OCI-LY7 (cell line): ENCODE measurements at regions not wholly inside any gene's neighbourhood (a gene's known extent, or its start where the extent isn't known, plus 50 kb on each side); places are given as distances from the start of the nearest gene placed in this dataset.

Experiments
- BruUV-seq: library from RNA; stranded (reverse); fragments of 400-500 nt; replicated peaks from 2 replicates; lab custom pipeline; 2021; lab: Mats Ljungman, UMichigan
- CTCF ChIA-PET: fragments of 300-600 bp; sonication (Branson Sonifier 250); formaldehyde crosslinking; loops from one replicate; lab custom pipeline; 2022; ENCODE audit warnings: antibody characterized with exemption; ENCODE audit not compliant: unreplicated experiment; lab: Charles Lee
- POLR2A ChIA-PET: fragments of 300-600 bp; sonication (Branson Sonifier 250); formaldehyde crosslinking; loops from one replicate; lab custom pipeline; 2022; ENCODE audit warnings: antibody characterized with exemption; lab: Charles Lee
- DNase-seq: peaks from one replicate; pipeline ENCODE4 v3.0.0-alpha.2; 2015; ENCODE audit warnings: low spot score
- H2AFZ ChIP-seq: fragments of 200-600 bp; sonication (generic), shearing (Covaris generic); 2 replicates; pipeline ENCODE4 v1.6.1; 2014; ENCODE audit warnings: mild to moderate bottlenecking, antibody characterized with exemption, low read length, moderate library complexity
- H3K27ac ChIP-seq: fragments of 200-600 bp; sonication (generic); 2 replicates; pipeline ENCODE4 v1.5.1; 2014; ENCODE audit warnings: mixed run types, low read depth, mild to moderate bottlenecking, moderate library complexity, low read length, inconsistent platforms; ENCODE audit not compliant: poor library complexity, severe bottlenecking
- H3K36me3 ChIP-seq: fragments of 200-600 bp; sonication (generic); 2 replicates; pipeline ENCODE4 v1.6.1; 2014; ENCODE audit warnings: mild to moderate bottlenecking, antibody characterized with exemption, low read length, moderate library complexity, mixed read lengths; ENCODE audit not compliant: insufficient read depth
- H3K4me1 ChIP-seq: fragments of 200-600 bp; sonication (generic); 2 replicates; pipeline ENCODE4 v1.5.1; 2014; ENCODE audit warnings: mild to moderate bottlenecking, low read length; ENCODE audit not compliant: insufficient read depth, poor library complexity, severe bottlenecking
- H3K4me2 ChIP-seq: fragments of 200-600 bp; sonication (generic); 2 replicates; pipeline ENCODE4 v1.6.1; 2014; ENCODE audit warnings: mild to moderate bottlenecking, low read length
- H3K4me3 ChIP-seq: fragments of 200-600 bp; sonication (generic); 2 replicates; pipeline ENCODE4 v1.5.1; 2014; ENCODE audit warnings: mild to moderate bottlenecking, low read depth, low read length; ENCODE audit not compliant: poor library complexity, severe bottlenecking
- H3K79me2 ChIP-seq: fragments of 200-600 bp; sonication (generic); 2 replicates; pipeline ENCODE4 v1.6.1; 2016; ENCODE audit warnings: low read depth, mild to moderate bottlenecking, low read length, moderate library complexity, mixed read lengths; ENCODE audit not compliant: insufficient read depth
- H3K9me2 ChIP-seq: fragments of 200-600 bp; sonication (generic); 2 replicates; pipeline ENCODE4 v1.6.1; 2016; ENCODE audit warnings: mild to moderate bottlenecking, low read length, mixed read lengths; ENCODE audit not compliant: insufficient read depth
- H3K9me3 ChIP-seq: fragments of 200-600 bp; sonication (generic); 2 replicates; pipeline ENCODE4 v1.6.1; 2014; ENCODE audit warnings: mild to moderate bottlenecking, mixed run types, low read length, mixed read lengths
- H4K20me1 ChIP-seq: fragments of 200-600 bp; sonication (generic); 2 replicates; pipeline ENCODE4 v1.6.1; 2014; ENCODE audit warnings: mild to moderate bottlenecking, antibody characterized with exemption, low read length, moderate library complexity, mixed read lengths; ENCODE audit not compliant: insufficient read depth
- CTCF ChIP-seq: fragments of 200-600 bp; sonication (generic); conservative IDR thresholded peaks from 2 replicates; pipeline ENCODE4 v1.5.1; 2014; ENCODE audit warnings: mild to moderate bottlenecking, antibody characterized with exemption, low read length, moderate library complexity, mixed read lengths
- EZH2phosphoT487 ChIP-seq: fragments of 200-600 bp; sonication (generic); IDR thresholded peaks from 2 replicates; pipeline ENCODE4 v1.6.1; 2018; ENCODE audit warnings: low read depth, borderline replicate concordance, mild to moderate bottlenecking, mixed run types, antibody characterized with exemption, low read length, moderate library complexity, mixed read lengths
- intact Hi-C: fragments of 100-400 bp; cut with micrococcal nuclease; formaldehyde crosslinking; loops from one replicate; pipeline ENCODE4 v1.10.0; 2022; ENCODE audit not compliant: unreplicated experiment

- Histone ChIP-seq H3K4me3 (no peak overlapping the region), H3K9me3 (no peaks in the 10 kb centered on the region), H3K27ac (no peak overlapping the region), H3K4me1 (peaks cover 61% of the 10 kb centered on the region), H3K9me2 (no peaks in the 10 kb centered on the region), H4K20me1 (no peaks in the 10 kb centered on the region), H2AFZ (no peak overlapping the region), H3K36me3 (no peaks in the 10 kb centered on the region), H3K4me2 (no peak overlapping the region), H3K79me2 (no peaks in the 10 kb centered on the region)
- intact Hi-C loops = no loop called here
- BruUV-seq = no TSS peak
- TF ChIP-seq CTCF (no peak), EZH2phosphoT487 (no peak)
- no peak for DNase-seq
- CTCF ChIA-PET = no interaction called here
- POLR2A ChIA-PET = interaction anchor here (0.6 to 2.8 kb wide), 6 partner anchors 10 to 194 kb away, joined by 3 to 8 read pairs (median 4); no protein-coding TSS in a partner anchor
Measured at GRCh38 chr10:62623223-62623622, 181.3 kb upstream of the ADO start.

GRCh38 chr10:62625484-62625883 lies 179.0 kb upstream of the ADO start:
- ChIA-PET CTCF (no interaction called here), POLR2A (interaction anchor here (0.6 to 1.4 kb wide), 6 partner anchors 10 to 548 kb away, joined by 3 to 8 read pairs (median 3); no protein-coding TSS in a partner anchor)
- TF ChIP-seq EZH2phosphoT487 (no peak), CTCF (no peak)
- no peak for DNase-seq
- peak overlapping the region; percentile 70 for H3K4me2 ChIP-seq
- H3K79me2 ChIP-seq = no peaks in the 10 kb centered on the region
- intact Hi-C loops = no loop called here
- no peaks in the 10 kb centered on the region for H3K9me3 ChIP-seq
- no peaks in the 10 kb centered on the region for H3K9me2 ChIP-seq
- peak overlapping the region; percentile 94 for H2AFZ ChIP-seq
- no peaks in the 10 kb centered on the region for H3K36me3 ChIP-seq
- BruUV-seq = no TSS peak
- H4K20me1 ChIP-seq = no peaks in the 10 kb centered on the region
- H3K4me1 ChIP-seq = peaks cover 44% of the 10 kb centered on the region
- no peak overlapping the region for H3K4me3 ChIP-seq
- H3K27ac ChIP-seq = peak overlapping the region; percentile 61

- intact Hi-C loops = no loop called here
- BruUV-seq = no TSS peak
- Histone ChIP-seq H3K27ac (peak overlapping the region; percentile 61), H3K9me2 (no peaks in the 10 kb centered on the region), H2AFZ (peak overlapping the region; percentile 94), H3K9me3 (no peaks in the 10 kb centered on the region), H3K4me1 (peaks cover 44% of the 10 kb centered on the region), H3K4me2 (peak overlapping the region; percentile 70), H4K20me1 (no peaks in the 10 kb centered on the region), H3K36me3 (no peaks in the 10 kb centered on the region), H3K4me3 (peak overlapping the region; percentile 25), H3K79me2 (no peaks in the 10 kb centered on the region)
- DNase-seq = peak; percentile 60
- TF ChIP-seq EZH2phosphoT487 (no peak), CTCF (no peak)
- POLR2A ChIA-PET = interaction anchor here (1.1 kb wide), 1 partner anchor 13 kb away, joined by 3 read pairs; no protein-coding TSS in a partner anchor
- CTCF ChIA-PET = no interaction called here
Measured at GRCh38 chr10:62626079-62626478, 178.4 kb upstream of the ADO start.
